GM12878 (cell line): ENCODE measurements at regions not wholly inside any gene's neighbourhood (a gene's known extent, or its start where the extent isn't known, plus 50 kb on each side); places are given as distances from the start of the nearest gene placed in this dataset.

ENCODE experiments used
- ATAC-seq: fragments of 200-7000 bp; cut with Tn5 transposase; 3 replicates; pipeline ENCODE4 v1.9.1; 2020; ENCODE audit warnings: mild to moderate bottlenecking, moderate library complexity
- BruUV-seq: library from RNA; stranded (reverse); fragments of 400-500 nt; replicated peaks from 2 replicates; lab custom pipeline; 2021; lab: Mats Ljungman, UMichigan
- CTCF ChIA-PET: fragments of 300-600 bp; sonication (Branson Sonifier 250); formaldehyde crosslinking; extraction: SDS; loops from one replicate; lab custom pipeline; 2021; ENCODE audit warnings: inconsistent platforms; lab: Yijun Ruan, JAX
- POLR2A ChIA-PET: fragments of 350-600 bp; formaldehyde crosslinking; extraction: SDS; loops from one replicate; lab custom pipeline; 2021; ENCODE audit warnings: inconsistent platforms; lab: Charles Lee
- RAD21 ChIA-PET: fragments of 300-600 bp; sonication (Branson Sonifier 250); formaldehyde crosslinking; loops from one replicate; lab custom pipeline; 2023; ENCODE audit warnings: antibody characterized with exemption; ENCODE audit not compliant: unreplicated experiment; lab: Charles Lee
- SMC1A ChIA-PET: fragments of 300-600 bp; sonication (Branson Sonifier 250); formaldehyde crosslinking; loops from one replicate; lab custom pipeline; 2023; ENCODE audit not compliant: unreplicated experiment, uncharacterized antibody; lab: Charles Lee
- DNase-seq: peaks from one replicate; pipeline ENCODE4 v3.0.0-alpha.2; 2011; ENCODE audit warnings: low read depth, low spot score
- FAIRE-seq: peaks from 3 replicates; lab custom pipeline; 2011; peaks lifted over from hg19 to GRCh38; lab: Jason Lieb, UNC
- H2AFZ ChIP-seq: 2 replicates; pipeline ENCODE4 v1.6.0; 2011; ENCODE audit warnings: low read depth, low read length, control low read depth; ENCODE audit not compliant: control insufficient read depth
- H3K27ac ChIP-seq: 2 replicates; pipeline ENCODE4 v1.5.1; 2011; ENCODE audit warnings: control low read depth; ENCODE audit not compliant: control insufficient read depth, insufficient read depth
- H3K27me3 ChIP-seq, 2 experiments: replicated peaks in 1 of 2; 2 replicates each; pipeline versions ENCODE4 v1.6.0 to v1.6.1; 2011; ENCODE audit warnings: low read length in 1 of 2; ENCODE audit not compliant: control insufficient read depth in 2 of 2, insufficient read depth in 2 of 2
- H3K36me3 ChIP-seq, 2 experiments: 2 replicates each; pipeline ENCODE4 v1.5.1; 2011; ENCODE audit warnings: low read length in 1 of 2; ENCODE audit not compliant: control insufficient read depth in 2 of 2, insufficient read depth in 2 of 2
- H3K4me1 ChIP-seq: 2 replicates; pipeline ENCODE4 v1.6.1; 2011; ENCODE audit warnings: mild to moderate bottlenecking, low read length, moderate library complexity, mixed read lengths; ENCODE audit not compliant: control insufficient read depth, insufficient read depth
- H3K4me2 ChIP-seq: 2 replicates; pipeline ENCODE4 v1.6.0; 2011; ENCODE audit warnings: control low read depth; ENCODE audit not compliant: control insufficient read depth, insufficient read depth
- H3K4me3 ChIP-seq: fragments of 200-600 bp; sonication (generic); 2 replicates; pipeline ENCODE4 v1.5.1; 2016
- H3K79me2 ChIP-seq: 2 replicates; pipeline ENCODE4 v1.6.0; 2011; ENCODE audit warnings: low read length; ENCODE audit not compliant: control insufficient read depth, insufficient read depth
- H3K9ac ChIP-seq: 2 replicates; pipeline ENCODE4 v1.8.0; 2011; ENCODE audit warnings: low read length, control low read depth, mixed read lengths; ENCODE audit not compliant: control insufficient read depth, insufficient read depth
- H3K9me3 ChIP-seq: replicated peaks from 3 replicates; pipeline ENCODE4 v1.5.1; 2011; ENCODE audit warnings: mild to moderate bottlenecking, low read length; ENCODE audit not compliant: control insufficient read depth, insufficient read depth
- H4K20me1 ChIP-seq: 2 replicates; pipeline ENCODE4 v1.6.0; 2011; ENCODE audit not compliant: control insufficient read depth, insufficient read depth
- BACH1 ChIP-seq: fragments of 450-650 bp; IDR thresholded peaks from 2 replicates; pipeline ENCODE4 v1.6.1; 2017; ENCODE audit warnings: mild to moderate bottlenecking, borderline replicate concordance
- BCL3 ChIP-seq: IDR thresholded peaks from 2 replicates; pipeline ENCODE4 v1.6.1; 2011; ENCODE audit warnings: borderline replicate concordance, low read depth, mild to moderate bottlenecking, moderate library complexity, low read length; ENCODE audit not compliant: insufficient read depth, poor library complexity, severe bottlenecking
- MXI1 ChIP-seq: fragments of 150-350 bp; IDR thresholded peaks from 2 replicates; pipeline ENCODE4 v1.6.1; 2011; ENCODE audit warnings: low read depth, mild to moderate bottlenecking, inconsistent platforms, low read length, improper control_type of control experiment
- MYB ChIP-seq: fragments of 150-350 bp; IDR thresholded peaks from 2 replicates; pipeline ENCODE4 v1.6.1; 2014; ENCODE audit warnings: mild to moderate bottlenecking, low read depth, low read length, borderline replicate concordance
- MYC ChIP-seq: IDR thresholded peaks from 2 replicates; pipeline ENCODE4 v1.6.1; 2011; ENCODE audit warnings: mild to moderate bottlenecking, low read length, moderate library complexity, inconsistent platforms; ENCODE audit not compliant: insufficient read depth, insufficient replicate concordance, insufficient read length, severe bottlenecking
- NBN ChIP-seq: fragments of 450-650 bp; IDR thresholded peaks from 2 replicates; pipeline ENCODE4 v1.6.1; 2016
- SIX5 ChIP-seq: IDR thresholded peaks from 2 replicates; pipeline ENCODE4 v1.6.1; 2011; ENCODE audit warnings: mild to moderate bottlenecking, low read depth, low read length, moderate library complexity; ENCODE audit not compliant: severe bottlenecking
- TCF7 ChIP-seq: IDR thresholded peaks from 2 replicates; pipeline ENCODE4 v1.6.1; 2014; ENCODE audit warnings: antibody characterized with exemption, borderline replicate concordance
- USF2 ChIP-seq: IDR thresholded peaks from 2 replicates; pipeline ENCODE4 v1.6.1; 2011; ENCODE audit warnings: low read depth, low read length, improper control_type of control experiment, borderline replicate concordance
- YY1 ChIP-seq: IDR thresholded peaks from 2 replicates; pipeline ENCODE4 v1.6.1; 2011; ENCODE audit warnings: low read depth, mild to moderate bottlenecking, low read length
- ZBTB33 ChIP-seq: fragments of 450-650 bp; IDR thresholded peaks from 2 replicates; pipeline ENCODE4 v1.6.1; 2017; ENCODE audit warnings: mild to moderate bottlenecking
- WGBS: methylation state at CpG from one replicate; pipeline ENCODE4 v1.1.6; 2016; ENCODE audit warnings: low lambda C conversion rate; ENCODE audit not compliant: insufficient replicate concordance, insufficient coverage; ENCODE audit errors: missing lambda C conversion rate; 5-methylcytosine and 5-hydroxymethylcytosine counted together
- in situ Hi-C: fragments of 300-500 bp; cut with MboI; formaldehyde crosslinking; loops from 9 replicates; pipeline ENCODE4 v1.14.3; 2018; ENCODE audit warnings: mixed read lengths
- intact Hi-C: fragments of 100-400 bp; cut with micrococcal nuclease; formaldehyde crosslinking; loops from one replicate; pipeline ENCODE4 v1.14.2; 2022; ENCODE audit not compliant: unreplicated experiment
- TF ChIP-seq, protein P1 (sequence below): fragments of 450-650 bp; conservative IDR thresholded peaks from 2 replicates; pipeline ENCODE4 v1.6.1; 2017; ENCODE audit warnings: mild to moderate bottlenecking, moderate library complexity

GRCh38 chr11:47923667-47924066, 56.7 kb upstream of the PTPRJ start:
- no TSS peak for BruUV-seq
- POLR2A ChIA-PET = interaction anchor here (0.7 kb wide), 1 partner anchor 74 kb away, joined by 4 read pairs; no protein-coding TSS in a partner anchor
- TF ChIP-seq SIX5 (no peak), BACH1 (no peak), MYC (no peak), USF2 (no peak), YY1 (no peak), NBN (no peak), MXI1 (no peak), MYB (no peak), ZBTB33 (no peak), BCL3 (no peak), TCF7 (no peak)
- TF ChIP-seq, protein P1, sequence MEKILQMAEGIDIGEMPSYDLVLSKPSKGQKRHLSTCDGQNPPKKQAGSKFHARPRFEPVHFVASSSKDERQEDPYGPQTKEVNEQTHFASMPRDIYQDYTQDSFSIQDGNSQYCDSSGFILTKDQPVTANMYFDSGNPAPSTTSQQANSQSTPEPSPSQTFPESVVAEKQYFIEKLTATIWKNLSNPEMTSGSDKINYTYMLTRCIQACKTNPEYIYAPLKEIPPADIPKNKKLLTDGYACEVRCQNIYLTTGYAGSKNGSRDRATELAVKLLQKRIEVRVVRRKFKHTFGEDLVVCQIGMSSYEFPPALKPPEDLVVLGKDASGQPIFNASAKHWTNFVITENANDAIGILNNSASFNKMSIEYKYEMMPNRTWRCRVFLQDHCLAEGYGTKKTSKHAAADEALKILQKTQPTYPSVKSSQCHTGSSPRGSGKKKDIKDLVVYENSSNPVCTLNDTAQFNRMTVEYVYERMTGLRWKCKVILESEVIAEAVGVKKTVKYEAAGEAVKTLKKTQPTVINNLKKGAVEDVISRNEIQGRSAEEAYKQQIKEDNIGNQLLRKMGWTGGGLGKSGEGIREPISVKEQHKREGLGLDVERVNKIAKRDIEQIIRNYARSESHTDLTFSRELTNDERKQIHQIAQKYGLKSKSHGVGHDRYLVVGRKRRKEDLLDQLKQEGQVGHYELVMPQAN = no peak
- intact Hi-C loops (no loop called here), in situ Hi-C loops (no loop called here)
- no peak for DNase-seq
- H3K9me3 ChIP-seq = no peaks in the 10 kb centered on the region
- no peak overlapping the region for H3K9ac ChIP-seq
- H3K27ac ChIP-seq = no peak overlapping the region
- H3K4me3 ChIP-seq = no peak overlapping the region
- H3K27me3 ChIP-seq = peaks cover 0 to 2% of the 10 kb centered on the region in 2 experiments; a peak in 2 of 4 replicates
- SMC1A ChIA-PET = interaction anchor here (1.0 to 1.2 kb wide), 2 partner anchors 9 to 70 kb away, joined by 3 read pairs; no protein-coding TSS in a partner anchor
- RAD21 ChIA-PET = no interaction called here
- H3K4me2 ChIP-seq = no peak overlapping the region
- H3K36me3 ChIP-seq = no peaks in the 10 kb centered on the region
- peaks cover 20% of the 10 kb centered on the region for H3K4me1 ChIP-seq
- no peaks in the 10 kb centered on the region for H4K20me1 ChIP-seq
- ATAC-seq = no peak
- H2AFZ ChIP-seq = no peak overlapping the region
- WGBS = 14% methylated on average over 3 of the region's 4 CpGs
- FAIRE-seq = no peak
- H3K79me2 ChIP-seq = no peaks in the 10 kb centered on the region
- CTCF ChIA-PET = interaction anchor here (0.8 to 2.0 kb wide), 2 partner anchors 11 to 69 kb away, joined by 3 to 12 read pairs; no protein-coding TSS in a partner anchor
